ENCODE measurements at regions not wholly inside any gene's neighbourhood (a gene's known extent, or its start where the extent isn't known, plus 50 kb on each side); places are given as distances from the start of the nearest gene placed in this dataset.

- DNase-seq (ENCODE audit: low read depth in 2 of 2) = no peak
Measured at GRCh38 chrX:128334821-128335220, 282.6 kb upstream of the ACTRT1 start.

DNA sequence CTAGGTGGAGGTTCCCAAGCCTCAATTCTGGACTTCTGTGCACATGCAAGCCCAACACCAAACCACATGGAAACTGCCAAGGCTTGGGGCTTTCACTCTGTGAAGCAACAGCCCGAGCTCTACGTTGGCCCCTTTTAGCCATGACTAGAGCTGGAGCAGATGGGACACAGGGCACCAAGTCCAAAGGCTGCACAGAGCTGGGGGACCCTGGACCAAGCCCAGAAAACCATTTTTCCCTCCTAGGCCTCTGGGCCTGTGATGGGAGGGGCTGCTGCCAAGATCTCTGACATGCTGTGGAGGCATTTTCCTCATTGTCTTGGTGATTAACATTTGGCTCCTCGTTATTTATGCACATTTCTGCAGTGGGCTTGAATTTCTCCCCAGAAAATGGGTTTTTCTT is 258.7 kb upstream of the ACTRT1 start:
- DNase-seq (ENCODE audit: low read depth in 2 of 2) = no peak

DNA sequence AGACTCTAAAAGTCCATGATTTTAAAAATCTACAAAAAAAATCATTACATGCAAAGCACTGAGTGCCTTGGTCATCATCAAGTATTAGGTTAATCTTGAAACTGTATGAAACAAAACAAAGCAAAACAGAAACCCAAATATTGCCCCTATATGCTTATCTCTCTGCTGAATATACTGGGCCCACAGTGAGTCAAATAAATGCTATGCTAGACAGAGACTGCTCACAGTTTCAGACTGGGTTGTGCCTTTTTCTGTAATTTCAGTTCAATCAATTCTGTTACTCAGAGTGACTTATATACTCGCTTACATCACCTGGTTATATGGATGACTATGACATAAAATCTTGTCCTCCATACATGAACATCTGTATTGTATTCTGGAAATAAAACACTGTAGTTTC is 257.1 kb upstream of the ACTRT1 start:
- DNase-seq (ENCODE audit: low read depth in 2 of 2) = no peak

GRCh38 chrX:128294198-128294597 is 242.0 kb upstream of the ACTRT1 start:
- no peak for DNase-seq (ENCODE audit: low read depth in 2 of 2)

DNA sequence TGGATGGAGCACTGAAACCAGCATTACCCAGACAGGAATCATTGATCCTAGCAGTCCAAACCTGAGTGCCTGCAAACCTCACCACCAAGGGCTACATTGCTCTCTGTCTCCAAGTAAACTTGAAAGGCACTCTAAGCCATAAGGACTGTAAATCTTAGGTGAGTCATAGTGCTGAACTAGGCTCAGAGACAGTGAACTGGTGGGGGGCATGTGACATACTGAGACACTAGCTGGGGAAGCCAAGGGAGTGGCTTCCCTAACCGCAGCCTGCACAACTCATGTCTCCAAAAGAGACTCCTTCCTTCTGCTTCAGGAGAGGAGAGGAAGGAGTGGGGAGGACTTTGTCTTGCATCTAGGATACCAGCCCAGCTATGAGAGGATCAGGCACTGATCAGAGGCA is 235.5 kb upstream of the ACTRT1 start:
- no peak for DNase-seq (ENCODE audit: low read depth in 2 of 2)

GRCh38 chrX:128250621-128251020 is 198.4 kb upstream of the ACTRT1 start:
- DNase-seq (ENCODE audit: low read depth in 2 of 2) = no peak

- no peak for DNase-seq (ENCODE audit: low read depth in 2 of 2)
Measured at GRCh38 chrX:128216364-128216763, 164.2 kb upstream of the ACTRT1 start.

DNA sequence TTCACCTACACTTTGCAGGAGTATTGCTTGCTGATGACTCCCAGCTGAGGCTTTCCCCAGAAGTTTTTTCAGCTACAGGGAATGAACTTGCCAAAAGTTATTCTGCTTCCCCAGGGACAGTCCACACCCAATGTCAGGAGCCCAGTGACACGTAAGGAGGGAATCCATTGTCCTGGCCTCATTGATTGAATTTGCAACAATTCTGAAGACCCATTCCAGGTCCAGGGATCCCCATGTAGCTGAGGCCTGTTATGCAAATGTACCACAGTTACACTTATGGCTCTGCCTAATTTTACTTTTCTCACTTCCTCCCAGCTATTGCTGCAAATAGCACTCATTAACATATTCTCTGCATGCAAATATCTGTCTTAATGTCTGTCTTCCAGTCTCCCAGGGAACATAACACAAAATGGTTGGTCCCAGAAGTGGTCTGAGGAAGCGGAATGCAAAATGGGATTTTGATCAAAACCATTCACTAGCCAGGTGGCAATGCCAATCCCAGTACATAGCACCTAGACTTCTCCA is 113.7 kb upstream of the ACTRT1 start:
- no peak for DNase-seq (ENCODE audit: low read depth in 2 of 2)

DNA sequence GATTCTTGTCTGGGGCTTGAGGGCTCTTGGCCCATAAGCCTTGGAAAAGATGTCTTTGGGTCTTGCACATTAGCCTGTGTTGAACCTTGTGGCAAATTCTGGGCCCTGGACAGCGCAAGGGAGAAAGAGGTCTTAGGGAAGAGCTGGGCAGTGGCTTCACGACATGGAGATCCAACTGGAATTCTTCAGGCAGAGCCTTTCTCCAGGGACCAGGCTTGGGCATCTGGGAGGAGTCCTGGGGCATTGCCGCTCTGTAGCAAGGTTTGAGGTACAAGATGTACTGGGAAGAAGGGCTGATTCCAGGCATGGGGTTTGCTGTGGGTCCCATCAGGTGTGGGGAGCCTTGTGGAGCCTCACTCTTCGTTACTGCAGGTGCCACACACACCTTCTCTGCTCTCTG is 104.0 kb upstream of the ACTRT1 start:
- no peak for DNase-seq (ENCODE audit: low read depth in 2 of 2)

DNA sequence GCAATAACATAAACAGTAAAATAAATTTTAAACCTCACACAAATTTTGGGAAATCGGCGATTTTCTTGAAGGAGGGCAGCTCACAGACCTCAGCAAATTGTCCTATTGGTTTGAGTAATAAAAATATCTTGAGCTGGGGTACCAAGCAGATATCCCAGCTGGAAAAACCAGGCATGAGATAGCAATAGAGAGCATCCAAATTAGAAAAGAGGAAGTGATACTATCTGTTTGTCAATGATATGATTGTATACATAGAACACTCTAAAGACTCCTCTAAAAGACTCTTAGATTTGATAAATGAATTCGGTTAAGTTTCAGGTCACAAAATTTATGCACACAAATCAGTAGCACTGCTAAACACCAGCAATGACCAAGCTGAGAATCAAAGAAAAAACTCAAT is 90.5 kb upstream of the ACTRT1 start:
- DNase-seq (ENCODE audit: low read depth in 2 of 2) = no peak

DNA sequence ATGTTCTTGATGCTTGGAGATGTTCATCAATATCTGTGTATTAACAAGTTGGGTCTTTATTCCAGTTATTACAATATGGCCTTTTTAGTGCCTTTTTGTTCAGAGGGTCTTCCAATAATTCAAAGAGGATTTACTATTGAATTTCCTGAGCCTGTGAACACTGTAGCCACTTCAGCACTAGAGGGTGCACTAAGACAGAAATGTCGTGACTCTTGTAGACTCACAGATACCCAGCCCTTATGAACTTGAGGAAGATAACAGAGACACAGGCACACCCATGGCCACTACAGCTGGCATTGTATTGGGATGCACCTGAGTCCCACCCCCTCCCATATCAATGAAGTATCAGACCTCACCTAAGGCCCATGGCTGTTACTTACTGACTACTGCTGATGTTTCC is 54.4 kb upstream of the ACTRT1 start:
- DNase-seq (ENCODE audit: low read depth in 2 of 2) = no peak

DNA sequence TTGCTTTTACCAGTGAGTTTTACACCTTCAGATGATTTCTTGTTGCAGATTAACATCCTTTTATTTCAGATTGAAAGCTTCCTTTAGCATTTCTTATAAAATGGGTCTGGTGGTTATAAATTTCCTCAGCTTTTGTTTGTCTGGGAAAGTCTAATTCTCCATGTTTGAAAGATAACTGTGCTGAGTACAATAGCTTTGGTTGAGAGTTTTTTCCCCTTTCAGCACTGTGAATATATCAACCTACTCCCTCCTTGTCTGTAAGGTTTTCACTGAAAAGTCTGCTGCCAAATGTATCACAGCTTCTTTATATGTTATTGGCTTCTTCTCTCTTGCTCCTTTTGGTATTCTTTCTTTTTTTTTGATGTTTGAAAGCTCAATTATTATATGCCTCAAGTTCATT is 53.5 kb upstream of the ACTRT1 start:
- DNase-seq (ENCODE audit: low read depth in 2 of 2) = no peak
